ENCODE measurements at regions not wholly inside any gene's neighbourhood (a gene's known extent, or its start where the extent isn't known, plus 50 kb on each side); places are given as distances from the start of the nearest gene placed in this dataset.
"Not testable (repeated sequence)": the region's sequence is repeated elsewhere in the genome, so short reads cannot be mapped to it uniquely, and the experiment has no call there.

GRCh38 chr7:50848203-50848602 lies 65.5 kb upstream of the GRB10 start:
- no peaks in the 10 kb centered on the region for H3K36me3 Mint-ChIP-seq (ENCODE audit: low read depth)
- intact Hi-C loops (cut with micrococcal nuclease), result no loop called here
- no peak for DNase-seq (ENCODE audit: low spot score)
- peaks cover 4% of the 10 kb centered on the region for H3K9me3 Mint-ChIP-seq
- H3K4me1 Mint-ChIP-seq (ENCODE audit: low read depth), result no peaks in the 10 kb centered on the region
- H3K4me3 Mint-ChIP-seq (ENCODE audit: low read depth), result no peak overlapping the region
- no peak overlapping the region for H3K27ac Mint-ChIP-seq
- H3K27me3 Mint-ChIP-seq (ENCODE audit: low read depth), result peaks cover 17% of the 10 kb centered on the region

GRCh38 chr7:50844861-50845260 lies 62.2 kb upstream of the GRB10 start:
- H3K4me3 Mint-ChIP-seq (ENCODE audit: low read depth); H3K9me3 Mint-ChIP-seq; DNase-seq (ENCODE audit: low spot score); H3K36me3 Mint-ChIP-seq (ENCODE audit: low read depth); H3K27ac Mint-ChIP-seq; H3K4me1 Mint-ChIP-seq (ENCODE audit: low read depth); intact Hi-C loops (cut with micrococcal nuclease): not testable (repeated sequence)
- peaks cover 31% of the 10 kb centered on the region for H3K27me3 Mint-ChIP-seq (ENCODE audit: low read depth)

GRCh38 chr7:50842041-50842440 lies 59.3 kb upstream of the GRB10 start:
- Mint-ChIP-seq H3K27ac (no peak overlapping the region), H3K27me3 (ENCODE audit: low read depth) (peaks cover 43% of the 10 kb centered on the region), H3K4me3 (ENCODE audit: low read depth) (no peak overlapping the region), H3K4me1 (ENCODE audit: low read depth) (no peaks in the 10 kb centered on the region), H3K9me3 (peaks cover 4% of the 10 kb centered on the region), H3K36me3 (ENCODE audit: low read depth) (no peaks in the 10 kb centered on the region)
- no peak for DNase-seq (ENCODE audit: low spot score)
- intact Hi-C loops (cut with micrococcal nuclease), result no loop called here

GRCh38 chr7:50838675-50839377 lies 56.1 kb upstream of the GRB10 start:
- H3K4me3 Mint-ChIP-seq (ENCODE audit: low read depth), result no peak overlapping the region
- peaks cover 54% of the 10 kb centered on the region for H3K27me3 Mint-ChIP-seq (ENCODE audit: low read depth)
- no peak for DNase-seq (ENCODE audit: low spot score)
- peaks cover 9% of the 10 kb centered on the region for H3K4me1 Mint-ChIP-seq (ENCODE audit: low read depth)
- H3K9me3 Mint-ChIP-seq, result no peaks in the 10 kb centered on the region
- intact Hi-C loops (cut with micrococcal nuclease), result no loop called here
- no peaks in the 10 kb centered on the region for H3K36me3 Mint-ChIP-seq (ENCODE audit: low read depth)
- H3K27ac Mint-ChIP-seq, result no peak overlapping the region

DNA sequence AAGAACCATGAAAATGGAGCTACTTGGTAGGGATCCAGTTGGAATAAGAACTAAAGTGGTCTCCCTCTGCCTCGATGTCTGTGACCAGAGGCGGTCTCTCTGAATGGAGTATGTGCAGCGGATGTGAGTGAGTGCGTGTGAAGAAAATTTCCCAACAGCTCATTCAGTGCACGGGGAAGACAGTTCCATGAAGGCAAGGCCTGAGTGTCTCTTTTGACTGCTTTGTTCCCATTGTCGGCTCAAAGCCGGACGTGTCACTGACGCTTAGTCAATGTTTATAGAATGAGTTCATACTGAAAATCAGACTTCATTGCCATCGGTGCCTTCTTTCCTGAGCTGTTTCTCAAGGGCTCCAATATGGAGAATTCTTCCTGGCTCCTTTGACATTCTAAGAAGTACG lies 55.3 kb upstream of the GRB10 start:
- H3K27ac Mint-ChIP-seq, result no peak overlapping the region
- intact Hi-C loops (cut with micrococcal nuclease), result no loop called here
- H3K9me3 Mint-ChIP-seq, result no peaks in the 10 kb centered on the region
- H3K36me3 Mint-ChIP-seq (ENCODE audit: low read depth), result no peaks in the 10 kb centered on the region
- no peak for DNase-seq (ENCODE audit: low spot score)
- H3K4me3 Mint-ChIP-seq (ENCODE audit: low read depth), result no peak overlapping the region
- peaks cover 57% of the 10 kb centered on the region for H3K27me3 Mint-ChIP-seq (ENCODE audit: low read depth)
- peaks cover 18% of the 10 kb centered on the region for H3K4me1 Mint-ChIP-seq (ENCODE audit: low read depth)

DNA sequence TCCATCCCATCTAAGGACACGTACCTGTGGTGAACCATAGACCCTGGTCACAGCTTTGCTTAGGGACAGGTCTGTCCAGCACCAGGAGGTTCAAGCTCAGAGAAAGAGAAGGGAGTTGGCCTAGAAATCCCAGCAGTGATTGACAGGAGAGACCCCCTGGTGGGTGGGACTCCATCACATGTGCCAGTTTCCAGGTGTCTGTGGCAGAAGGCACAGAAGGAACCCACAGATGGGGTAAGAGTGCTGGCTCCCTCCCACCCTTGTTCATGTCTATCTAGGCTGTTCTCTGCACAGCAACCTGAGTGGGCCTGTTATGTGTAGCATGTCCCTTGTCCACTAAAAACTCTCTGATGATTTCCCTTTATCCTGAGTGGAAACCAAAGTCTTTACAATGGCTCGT lies 54.0 kb upstream of the GRB10 start:
- intact Hi-C loops (cut with micrococcal nuclease), result no loop called here
- Mint-ChIP-seq H3K4me3 (ENCODE audit: low read depth) (no peak overlapping the region), H3K4me1 (ENCODE audit: low read depth) (peaks cover 30% of the 10 kb centered on the region), H3K27ac (no peak overlapping the region), H3K9me3 (no peaks in the 10 kb centered on the region), H3K36me3 (ENCODE audit: low read depth) (no peaks in the 10 kb centered on the region), H3K27me3 (ENCODE audit: low read depth) (peaks cover 50% of the 10 kb centered on the region)
- DNase-seq (ENCODE audit: low spot score), result no peak

DNA sequence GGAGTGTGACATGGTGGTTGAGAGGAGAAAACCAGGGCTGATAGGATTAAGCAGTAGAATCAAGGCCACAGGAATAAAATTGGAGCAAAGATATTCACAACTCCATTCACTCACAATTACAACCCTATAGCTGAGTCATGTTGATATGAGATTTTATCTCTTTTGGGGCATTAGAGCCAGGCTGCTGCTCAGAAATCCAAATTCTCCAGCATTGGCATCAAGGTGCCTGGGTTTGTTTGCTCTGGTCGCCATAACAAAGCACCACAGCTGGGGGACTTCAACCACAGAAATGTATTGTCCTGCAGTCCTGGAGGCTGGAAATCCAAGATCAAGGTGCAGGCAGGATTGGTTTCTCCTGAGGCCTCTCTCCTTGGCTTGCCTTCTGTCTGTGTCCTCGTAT lies 52.5 kb upstream of the GRB10 start:
- Mint-ChIP-seq H3K27me3 (ENCODE audit: low read depth) (peaks cover 46% of the 10 kb centered on the region), H3K27ac (no peak overlapping the region)
- intact Hi-C loops (cut with micrococcal nuclease), result no loop called here

DNA sequence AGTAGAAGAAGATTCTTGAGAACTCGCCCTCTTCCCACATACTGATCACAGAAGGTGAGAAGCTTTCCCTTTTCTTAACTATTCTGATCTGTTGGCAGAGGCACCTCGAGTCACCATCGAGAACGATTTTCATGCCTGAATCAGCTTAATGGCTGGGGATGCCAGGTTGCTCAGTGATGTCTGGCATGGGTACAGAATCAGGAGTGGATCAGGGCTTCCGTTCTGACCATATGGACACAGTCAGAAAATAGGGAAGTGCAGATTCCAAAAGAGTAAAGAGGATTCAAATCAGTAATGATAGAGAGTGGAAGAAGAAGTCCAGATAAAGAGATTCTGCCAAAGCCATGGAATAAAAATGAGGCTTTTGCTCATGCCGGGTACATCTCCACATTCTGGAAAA lies 52.0 kb upstream of the GRB10 start:
- no peaks in the 10 kb centered on the region for H3K9me3 Mint-ChIP-seq
- no peaks in the 10 kb centered on the region for H3K36me3 Mint-ChIP-seq (ENCODE audit: low read depth)
- H3K27ac Mint-ChIP-seq, result no peak overlapping the region
- intact Hi-C loops (cut with micrococcal nuclease), result loop anchor here (5.0 kb wide), 2 partner anchors 308 to 442 kb away; no protein-coding TSS in a partner anchor
- DNase-seq (ENCODE audit: low spot score), result no peak
- peaks cover 34% of the 10 kb centered on the region for H3K4me1 Mint-ChIP-seq (ENCODE audit: low read depth)
- no peak overlapping the region for H3K4me3 Mint-ChIP-seq (ENCODE audit: low read depth)
- peaks cover 44% of the 10 kb centered on the region for H3K27me3 Mint-ChIP-seq (ENCODE audit: low read depth)

More for the DNA sequence above, 52.5 kb upstream of the GRB10 start:
- H3K36me3 Mint-ChIP-seq (ENCODE audit: low read depth), result no peaks in the 10 kb centered on the region
- H3K4me3 Mint-ChIP-seq (ENCODE audit: low read depth), result no peak overlapping the region
- peaks cover 32% of the 10 kb centered on the region for H3K4me1 Mint-ChIP-seq (ENCODE audit: low read depth)
- no peak for DNase-seq (ENCODE audit: low spot score)
- H3K9me3 Mint-ChIP-seq, result no peaks in the 10 kb centered on the region

GRCh38 chr7:50834031-50834535 lies 51.4 kb upstream of the GRB10 start:
- DNase-seq (ENCODE audit: low spot score), result no peak
- Mint-ChIP-seq H3K27ac (no peak overlapping the region), H3K4me1 (ENCODE audit: low read depth) (peaks cover 37% of the 10 kb centered on the region), H3K27me3 (ENCODE audit: low read depth) (peaks cover 44% of the 10 kb centered on the region), H3K36me3 (ENCODE audit: low read depth) (no peaks in the 10 kb centered on the region), H3K9me3 (no peaks in the 10 kb centered on the region), H3K4me3 (ENCODE audit: low read depth) (no peak overlapping the region)
- intact Hi-C loops (cut with micrococcal nuclease), result loop anchor here (5.0 kb wide), 2 partner anchors 308 to 442 kb away; no protein-coding TSS in a partner anchor

DNA sequence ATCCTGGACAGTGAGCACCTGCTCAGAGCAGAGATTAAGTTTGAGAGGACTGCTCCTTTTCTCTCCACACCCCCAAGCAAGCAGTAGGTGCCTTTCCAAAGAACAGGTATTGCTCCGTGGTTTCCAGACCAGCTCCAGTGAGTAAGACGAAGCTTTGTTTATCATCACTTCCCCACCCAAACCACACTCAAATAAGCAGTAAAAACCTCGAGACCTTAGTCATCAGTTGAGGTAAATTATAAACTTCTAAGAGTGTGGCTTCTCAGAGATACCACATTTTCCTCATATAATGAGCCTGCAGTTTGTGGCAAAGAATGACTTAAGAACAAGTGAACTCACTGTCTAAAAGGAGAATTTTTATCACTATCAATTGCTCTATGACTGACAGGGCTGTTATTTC lies 50.0 kb upstream of the GRB10 start:
- peak; percentile 44 for DNase-seq (ENCODE audit: low spot score)
- H3K4me1 Mint-ChIP-seq (ENCODE audit: low read depth), result peaks cover 42% of the 10 kb centered on the region
- H3K27ac Mint-ChIP-seq, result peak overlapping the region; percentile 8
- H3K36me3 Mint-ChIP-seq (ENCODE audit: low read depth), result no peaks in the 10 kb centered on the region
- peaks cover 34% of the 10 kb centered on the region for H3K27me3 Mint-ChIP-seq (ENCODE audit: low read depth)
- intact Hi-C loops (cut with micrococcal nuclease), result loop anchor here (1.0 to 5.0 kb wide), 4 partner anchors 27 to 440 kb away; no protein-coding TSS in a partner anchor
- H3K9me3 Mint-ChIP-seq, result no peaks in the 10 kb centered on the region
- no peak overlapping the region for H3K4me3 Mint-ChIP-seq (ENCODE audit: low read depth)
